ENCODE measurements at regions not wholly inside any gene's neighbourhood (a gene's known extent, or its start where the extent isn't known, plus 50 kb on each side); places are given as distances from the start of the nearest gene placed in this dataset.

GRCh38 chr11:10927538-10927937 is 69.7 kb upstream of the ZBED5 start:
- ChIA-PET CTCF (interaction anchor here (1.2 kb wide), 1 partner anchor 16 kb away, joined by 4 read pairs; no protein-coding TSS in a partner anchor), RAD21 (ENCODE audit: low non-redundant PET in 1 of 2, low total read pairs in 2 of 2, uncharacterized antibody in 2 of 2, unreplicated experiment in 2 of 2) (no interaction called here), POLR2A (interaction anchor here (0.7 to 1.0 kb wide), 2 partner anchors 14 to 119 kb away, joined by 3 read pairs; partner anchors contain the start of gene EIF4G2)
- intact Hi-C loops (cut with micrococcal nuclease) = no loop called here
- H3K9me2 ChIP-seq (ENCODE audit: insufficient read depth) = no peaks in the 10 kb centered on the region
- TF ChIP-seq ZNF274 (IDR thresholded peaks at IDR 0.05; ENCODE audit: low read depth, low read length) (no peak), CEBPB (IDR thresholded peaks at IDR 0.05; ENCODE audit: low read depth) (no peak), ELF1 (IDR thresholded peaks at IDR 0.05; ENCODE audit: borderline replicate concordance, low read depth) (no peak), EZH2 (IDR thresholded peaks at IDR 0.05) (no peak), ATF3 (IDR thresholded peaks at IDR 0.05) (no peak), ZBTB33 (IDR thresholded peaks at IDR 0.05; ENCODE audit: extremely low read depth, insufficient replicate concordance, low read length) (no peak), SRF (IDR thresholded peaks at IDR 0.05; ENCODE audit: low read depth) (no peak), RAD21 (IDR thresholded peaks at IDR 0.05; ENCODE audit: low read depth) (no peak), EZH2phosphoT487 (IDR thresholded peaks at IDR 0.05; ENCODE audit: borderline replicate concordance) (no peak), SIN3A (IDR thresholded peaks at IDR 0.05; ENCODE audit: low read depth) (no peak), REST (IDR thresholded peaks at IDR 0.05; ENCODE audit: low read depth) (no peak), EGR1 (IDR thresholded peaks at IDR 0.05; ENCODE audit: low read depth) (no peak), POLR2AphosphoS5 (IDR thresholded peaks at IDR 0.05; ENCODE audit: low read depth, low read length) (no peak)
- H3K4me3 ChIP-seq (replicated peaks in 1 of 2; ENCODE audit: low read depth in 1 of 2, low read length in 2 of 2) = no peak overlapping the region
- H3K9ac ChIP-seq (ENCODE audit: low read length) = no peak overlapping the region
- no peaks in the 10 kb centered on the region for H3K36me3 ChIP-seq (ENCODE audit: control insufficient read depth in 1 of 2, insufficient read depth in 2 of 2, low read length in 2 of 2)
- no peaks in the 10 kb centered on the region for H3K9me3 ChIP-seq (ENCODE audit: control insufficient read depth in 1 of 2, insufficient read depth in 1 of 2, low read depth in 1 of 2, low read length in 2 of 2)
- peaks cover 6 to 19% of the 10 kb centered on the region in 2 experiments; a peak in 3 of 4 replicates for H3K4me1 ChIP-seq (ENCODE audit: control insufficient read depth in 1 of 2, insufficient read depth in 2 of 2, low read length in 2 of 2)
- H4K20me1 ChIP-seq (ENCODE audit: insufficient read depth) = no peaks in the 10 kb centered on the region
- no peak overlapping the region for H3K4me2 ChIP-seq (ENCODE audit: low read length)
- H2AFZ ChIP-seq (ENCODE audit: low read depth, low read length, poor library complexity, severe bottlenecking) = no peak overlapping the region
- no peak for DNase-seq (ENCODE audit: low read depth, low spot score)
- no peaks in the 10 kb centered on the region for H3K27me3 ChIP-seq (ENCODE audit: insufficient read depth, low read length)
- no peak overlapping the region for H3K27ac ChIP-seq (ENCODE audit: low read depth, low read length)
- BruUV-seq (replicated peaks) = no TSS peak
- no peaks in the 10 kb centered on the region for H3K79me2 ChIP-seq (ENCODE audit: insufficient read depth, low read length)
- no peak for ATAC-seq

Data from HCT116 (cell line).